COR-L47 (cell line): ENCODE measurements at regions not wholly inside any gene's neighbourhood (a gene's known extent, or its start where the extent isn't known, plus 50 kb on each side); places are given as distances from the start of the nearest gene placed in this dataset.
"Not testable (repeated sequence)": the region's sequence is repeated elsewhere in the genome, so short reads cannot be mapped to it uniquely, and the experiment has no call there.

Source experiments
- DNase-seq: peaks from one replicate; lab custom pipeline; 2025; lab: John Stamatoyannopoulos, UW

DNA sequence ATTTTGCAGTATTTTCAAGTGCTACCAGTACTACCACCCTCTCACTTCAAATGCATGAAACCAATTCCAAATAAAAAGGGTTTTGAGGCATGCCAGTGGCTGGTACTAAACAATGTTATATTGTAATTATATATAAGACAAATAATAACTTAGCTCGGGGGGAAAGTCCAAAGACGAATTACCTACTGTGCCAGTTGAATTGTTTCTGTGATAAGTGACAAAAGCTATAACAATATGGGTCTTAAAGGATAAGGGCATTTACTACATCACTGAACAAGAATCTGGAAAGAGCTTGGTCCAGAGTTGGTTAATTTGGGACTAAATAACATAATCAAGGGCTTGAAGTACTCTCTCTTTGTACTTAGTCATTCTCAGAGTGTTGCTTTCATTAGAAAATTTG lies 404.7 kb upstream of the CHAC2 start:
- no peak for DNase-seq

DNA sequence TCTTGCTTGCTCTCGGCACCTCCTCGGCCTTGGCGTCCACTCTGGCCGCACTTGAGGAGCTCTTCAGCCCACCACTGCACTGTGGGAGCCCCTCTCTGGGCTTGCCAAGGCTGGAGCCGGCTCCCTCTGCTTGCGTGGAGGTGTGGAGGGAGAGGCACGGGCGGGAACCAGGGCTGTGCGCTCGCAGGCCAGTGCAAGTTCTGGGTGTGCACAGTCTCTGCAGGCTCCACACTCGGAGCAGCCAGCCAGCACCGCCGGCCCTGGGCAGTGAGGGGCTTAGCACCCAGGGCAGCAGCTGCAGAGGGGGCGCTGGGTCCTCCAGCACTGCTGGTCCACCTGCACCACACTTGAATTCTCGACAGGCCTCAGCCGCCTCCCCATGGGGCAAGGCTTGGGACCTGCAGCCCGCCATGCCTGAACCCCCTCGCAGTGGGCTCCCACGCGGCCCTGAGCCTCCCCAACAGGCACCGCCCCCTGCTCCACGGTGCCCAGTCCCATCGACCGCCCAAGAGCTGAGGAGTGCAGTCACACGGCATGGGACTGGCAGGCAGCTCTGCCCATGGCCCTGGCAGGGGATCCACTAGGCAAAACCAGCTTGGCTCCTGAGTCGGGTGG lies 411.2 kb upstream of the CHAC2 start:
- no peak for DNase-seq

DNA sequence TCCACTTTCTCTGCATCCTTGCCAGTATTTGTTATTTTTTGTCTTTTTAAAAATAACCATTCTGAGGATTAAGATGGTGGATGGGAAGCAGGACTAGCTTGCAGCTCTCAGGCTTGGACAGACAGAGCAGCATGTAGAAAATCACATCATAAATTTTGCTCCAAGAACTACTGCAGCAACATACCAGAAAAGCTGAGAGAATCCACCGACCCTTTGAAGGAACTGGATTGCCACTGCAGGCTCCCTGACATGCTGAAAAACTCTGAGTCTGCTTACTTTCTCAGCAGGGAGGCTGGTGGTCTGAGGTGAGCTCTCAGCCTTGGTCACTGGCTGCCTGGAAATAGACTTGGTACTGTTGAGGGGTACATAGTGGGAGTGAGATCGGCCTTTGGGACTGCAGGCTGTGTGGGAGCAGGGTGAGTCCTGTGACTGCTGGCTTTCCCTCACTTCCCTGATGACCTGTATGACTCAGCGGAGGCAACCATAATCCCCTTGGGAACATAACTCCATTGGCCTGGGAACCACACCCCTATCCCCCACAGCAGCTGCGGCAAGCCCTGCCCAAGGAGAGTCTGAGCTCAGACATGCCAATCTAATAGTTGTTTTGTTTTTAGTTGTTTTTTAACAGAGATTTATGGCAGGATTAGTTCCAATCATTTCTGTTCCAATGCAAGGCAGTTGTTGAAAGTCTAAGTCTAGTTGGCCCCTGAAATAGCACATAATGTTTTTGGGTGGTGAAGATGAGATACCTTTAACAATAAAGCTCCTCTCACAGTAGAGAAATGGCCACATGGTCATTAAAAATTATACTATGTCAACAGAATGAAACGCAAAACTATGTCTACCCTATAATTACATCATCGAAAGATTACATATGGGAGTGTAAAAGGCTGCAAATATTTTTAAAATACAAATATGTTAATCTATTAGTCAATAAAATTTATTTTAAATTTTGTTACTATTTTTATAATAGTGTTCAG lies 414.2 kb upstream of the CHAC2 start:
- DNase-seq, result no peak

DNA sequence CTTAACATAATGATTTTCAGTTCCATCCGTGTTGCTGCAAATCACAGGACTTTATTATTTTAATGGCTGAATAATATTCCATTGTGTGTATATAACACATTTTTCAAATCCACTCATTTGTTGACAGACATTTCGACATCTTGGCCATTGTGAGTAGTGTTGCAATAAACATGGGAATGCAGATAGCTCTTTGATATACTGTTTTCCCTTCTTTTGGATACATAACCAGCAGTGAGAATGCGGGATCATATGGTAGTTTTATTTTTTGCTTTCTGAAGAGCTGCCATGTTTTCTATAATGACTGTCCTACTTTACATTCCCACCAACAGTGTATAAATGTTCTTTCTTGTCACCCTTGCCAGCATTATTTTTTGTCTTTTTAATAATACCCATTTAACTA lies 420.3 kb upstream of the CHAC2 start:
- DNase-seq, result no peak

DNA sequence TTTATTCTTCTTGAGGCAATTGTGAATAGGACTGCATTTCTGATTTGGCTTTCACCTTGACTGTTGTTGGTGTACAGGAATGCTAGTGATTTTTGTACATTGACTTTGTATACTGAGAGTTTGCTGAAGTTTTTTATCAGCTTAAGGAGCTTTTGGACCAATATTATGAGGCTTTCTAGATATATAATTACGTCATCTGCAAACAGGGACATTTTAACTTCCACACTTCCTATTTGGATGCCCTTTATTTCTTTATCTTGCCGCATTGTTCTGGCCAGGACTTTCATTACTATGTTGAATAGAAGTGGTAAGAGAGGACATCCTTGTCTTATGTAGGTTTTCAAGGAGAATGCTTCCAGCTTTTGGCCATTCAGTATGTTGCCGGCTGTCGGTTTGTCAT lies 425.4 kb upstream of the CHAC2 start:
- no peak for DNase-seq

DNA sequence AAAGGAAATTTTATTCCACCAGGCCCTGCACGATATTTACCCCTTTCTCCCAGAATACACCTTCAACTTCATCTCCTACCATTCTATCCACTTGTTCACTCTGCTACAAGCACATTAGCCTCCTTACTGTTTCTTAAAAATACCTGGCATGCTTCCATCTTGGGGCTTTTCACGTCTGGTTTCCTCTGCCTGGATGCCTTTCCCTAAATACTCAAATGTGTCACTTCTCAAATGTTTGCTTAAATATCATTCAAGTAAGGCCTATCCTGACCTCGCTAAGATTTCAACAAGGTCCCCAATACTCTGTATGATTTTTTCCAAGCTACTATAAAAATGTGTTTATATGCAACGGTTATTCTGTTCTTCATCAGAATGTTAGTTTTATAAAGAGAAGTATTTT lies 433.0 kb upstream of the CHAC2 start:
- no peak for DNase-seq

DNA sequence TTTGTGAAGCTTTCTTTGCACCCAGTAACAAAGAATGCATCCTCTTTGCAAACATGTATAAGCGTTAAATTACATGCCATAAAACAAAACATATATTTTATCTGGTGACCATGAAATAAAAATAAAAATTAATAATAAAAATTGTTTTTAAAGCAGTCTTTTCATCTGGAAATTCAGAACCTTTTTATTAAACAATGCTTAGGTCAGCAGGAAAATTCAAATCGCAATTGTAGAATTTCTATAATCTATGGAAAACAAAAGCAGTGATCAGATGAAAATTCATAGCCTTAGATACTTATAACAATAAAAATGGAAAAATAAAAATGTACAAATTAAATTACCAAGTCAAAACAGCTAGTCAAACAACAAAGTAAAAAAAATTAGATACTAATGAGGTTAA lies 435.9 kb upstream of the CHAC2 start:
- no peak for DNase-seq

DNA sequence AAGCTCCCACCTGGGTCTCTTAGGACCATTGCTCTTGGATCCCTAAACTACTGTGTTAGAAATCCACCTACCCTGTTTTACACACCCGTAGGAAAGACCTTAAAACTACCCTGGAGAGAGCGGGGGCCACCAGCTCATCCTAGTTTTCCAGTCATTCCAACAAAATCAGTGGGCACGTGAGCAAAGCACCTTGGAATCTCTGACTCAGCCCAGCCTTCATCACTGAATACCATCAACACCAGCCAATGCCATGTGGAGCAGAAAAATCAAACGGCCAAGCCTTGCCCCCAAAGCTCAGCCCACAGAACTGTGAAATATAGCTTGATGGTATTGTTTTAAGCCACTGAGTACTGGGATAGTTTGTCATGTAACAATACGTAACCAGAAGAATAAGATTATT lies 449.7 kb upstream of the CHAC2 start:
- no peak for DNase-seq

DNA sequence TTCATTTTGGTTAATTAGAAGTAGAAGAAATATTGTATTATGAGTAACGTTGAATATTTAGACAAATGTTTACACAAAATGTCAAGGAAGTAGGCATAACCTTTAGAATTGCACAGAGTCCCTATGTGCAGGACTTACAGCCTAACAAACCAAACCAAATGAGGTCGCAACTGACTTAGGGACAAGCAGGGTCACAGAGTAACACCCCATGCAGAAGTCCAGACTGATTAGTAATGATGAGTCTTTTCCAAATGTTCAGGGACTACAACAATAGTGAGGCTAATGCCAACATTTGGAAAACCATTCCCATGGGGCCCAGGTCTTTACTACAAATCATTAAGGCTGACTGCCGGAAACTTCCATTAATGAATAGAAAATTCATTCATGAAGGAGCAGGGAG lies 452.5 kb upstream of the CHAC2 start:
- DNase-seq, result no peak

DNA sequence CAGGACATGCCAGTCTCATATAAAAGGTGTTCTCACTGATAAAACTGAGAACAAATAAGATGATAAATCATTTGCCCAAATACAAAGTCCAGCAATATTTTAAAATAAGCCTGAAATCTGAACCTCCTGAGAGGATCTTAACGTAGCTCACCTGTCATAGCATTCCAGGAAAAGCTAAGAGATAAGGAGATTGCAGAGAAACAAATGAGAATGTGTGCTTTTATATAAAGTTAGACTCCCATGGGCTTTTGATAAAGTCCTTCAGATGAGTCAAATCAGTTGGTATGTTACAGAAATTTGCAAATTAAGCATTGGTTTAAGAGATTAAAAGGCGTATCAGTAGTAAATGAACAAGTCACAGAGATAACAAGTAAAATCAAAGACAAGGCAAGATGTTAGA lies 452.9 kb upstream of the CHAC2 start:
- no peak for DNase-seq

DNA sequence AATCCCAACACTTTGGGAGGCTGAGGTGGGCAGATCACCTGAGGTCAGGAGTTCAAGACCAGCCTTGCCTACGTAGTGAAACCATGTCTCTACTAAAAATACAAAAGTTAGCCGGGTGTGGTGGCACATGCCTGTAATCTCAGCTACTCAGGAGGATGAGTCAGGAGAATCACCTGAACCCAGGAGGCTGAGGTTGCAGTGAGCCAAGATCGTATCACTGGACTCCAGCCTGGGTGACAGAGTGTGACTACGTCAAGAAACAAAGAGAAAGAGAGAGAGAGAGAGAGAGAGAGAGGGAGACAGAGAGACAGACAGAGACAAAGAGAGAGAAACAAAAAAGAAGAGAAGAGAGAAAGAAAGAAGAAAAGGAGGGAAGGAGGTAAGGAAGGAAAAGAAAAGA lies 454.0 kb upstream of the CHAC2 start:
- not testable (repeated sequence) for DNase-seq

DNA sequence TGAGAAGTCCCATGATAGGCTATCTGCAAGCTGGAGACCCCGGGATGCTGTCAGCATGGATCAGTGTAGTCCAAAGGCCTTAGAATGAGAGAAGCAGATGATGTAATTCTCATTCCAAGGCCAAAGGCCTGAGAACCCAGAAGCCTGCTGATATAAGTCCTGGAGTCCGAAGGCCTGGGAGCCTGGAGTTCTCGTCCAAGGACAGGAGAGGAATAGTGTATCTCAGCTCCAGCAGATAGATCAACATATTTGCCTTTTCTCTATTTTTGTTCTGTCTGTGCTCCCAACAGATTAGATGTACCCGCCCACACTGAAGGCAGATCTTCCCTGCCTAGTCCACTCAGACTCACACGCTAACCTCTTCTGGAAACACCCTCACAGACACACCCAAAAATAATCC lies 454.9 kb upstream of the CHAC2 start:
- DNase-seq, result no peak

DNA sequence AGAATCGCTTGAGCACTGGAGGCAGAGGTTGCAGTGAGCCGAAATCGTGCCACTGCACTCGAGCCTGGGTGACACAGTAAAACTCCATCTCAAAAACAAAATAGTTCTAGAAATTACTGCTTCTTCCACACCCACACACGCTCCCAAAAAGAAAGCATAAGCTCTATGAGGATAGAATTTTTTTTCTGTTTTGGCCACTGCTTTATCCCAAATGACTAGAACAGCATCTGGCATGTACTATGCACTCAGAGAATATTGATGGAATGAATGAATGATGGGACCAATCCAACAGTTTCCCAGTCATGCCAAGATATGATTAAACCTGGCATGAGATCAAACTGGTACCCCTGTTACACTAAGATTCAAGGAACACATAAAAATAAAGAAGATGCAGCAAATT lies 455.4 kb upstream of the CHAC2 start:
- DNase-seq, result no peak

DNA sequence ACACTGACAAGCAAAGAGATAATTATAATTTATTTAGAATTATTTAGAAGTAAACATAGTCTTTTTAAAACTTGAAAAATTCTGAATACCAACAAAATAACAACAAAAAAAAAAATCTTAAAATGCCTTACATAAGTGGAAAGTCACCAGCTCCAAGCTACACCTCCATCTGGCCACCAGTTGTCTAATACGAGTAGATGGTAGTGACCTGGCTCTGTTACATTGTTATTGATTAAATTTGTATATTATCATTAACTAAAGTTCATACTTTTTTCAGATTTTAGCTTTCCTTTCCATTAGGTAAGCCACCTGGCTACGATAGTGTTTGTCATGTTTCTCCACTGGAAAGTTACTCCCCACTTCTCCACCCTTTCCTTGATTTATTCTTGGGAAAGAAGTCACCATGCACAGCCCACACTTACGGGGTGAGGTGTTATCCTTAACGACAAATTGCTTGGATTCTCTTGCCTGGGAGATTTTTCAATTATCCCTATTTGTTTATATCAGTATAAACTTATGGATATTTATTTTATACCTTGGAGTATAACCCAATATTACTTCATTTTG lies 464.5 kb upstream of the CHAC2 start:
- DNase-seq, result no peak

DNA sequence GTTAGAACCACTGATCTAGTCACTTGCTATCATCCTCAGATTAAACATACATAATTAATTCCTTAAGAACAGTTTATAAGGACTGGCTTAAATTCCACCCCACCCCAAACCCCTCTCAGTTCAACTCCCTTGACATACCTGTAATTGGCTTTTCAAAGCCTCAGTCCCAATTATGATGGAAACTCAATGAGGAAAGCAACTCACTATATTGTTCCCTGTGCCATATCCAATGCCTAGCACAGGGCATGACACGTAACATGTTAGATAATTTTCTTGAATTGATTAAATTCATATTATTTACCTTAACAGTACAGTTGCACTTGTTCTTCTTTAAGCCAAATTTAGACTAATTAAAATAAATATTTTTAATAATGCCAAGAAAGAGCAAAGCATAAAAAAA lies 465.1 kb upstream of the CHAC2 start:
- DNase-seq, result no peak

DNA sequence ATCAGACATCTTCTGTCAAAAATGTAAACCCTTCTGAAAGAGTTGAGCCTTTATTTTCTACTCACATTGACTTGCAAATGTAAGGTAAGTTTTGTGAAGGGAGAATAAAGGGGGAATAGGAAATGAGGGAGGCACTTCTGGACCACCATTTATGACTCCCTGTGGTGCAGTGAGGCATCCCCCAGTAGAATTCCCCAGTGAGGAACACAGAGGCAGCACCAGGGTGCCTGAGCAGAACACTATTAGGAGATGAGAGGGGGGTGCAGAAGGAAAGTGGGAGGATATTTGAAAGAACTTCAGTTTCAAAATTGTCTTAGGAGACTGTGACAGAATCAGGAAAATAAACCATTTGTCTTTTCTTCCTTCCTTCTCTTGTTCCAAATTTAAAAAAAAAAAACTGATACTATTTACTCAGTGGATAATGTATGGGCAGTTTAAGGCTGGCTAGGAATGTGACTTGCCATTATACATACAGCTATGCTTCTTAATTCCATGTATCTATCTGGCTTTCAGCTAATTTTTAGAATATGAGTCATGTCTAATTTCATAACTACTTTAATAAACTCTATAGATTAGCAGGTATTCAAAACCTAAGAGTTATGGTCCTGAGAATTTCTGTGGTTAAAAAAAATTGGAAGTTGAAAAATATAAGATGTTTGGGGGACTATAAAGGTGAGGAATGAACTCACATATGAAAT lies 478.1 kb upstream of the CHAC2 start:
- DNase-seq, result no peak

DNA sequence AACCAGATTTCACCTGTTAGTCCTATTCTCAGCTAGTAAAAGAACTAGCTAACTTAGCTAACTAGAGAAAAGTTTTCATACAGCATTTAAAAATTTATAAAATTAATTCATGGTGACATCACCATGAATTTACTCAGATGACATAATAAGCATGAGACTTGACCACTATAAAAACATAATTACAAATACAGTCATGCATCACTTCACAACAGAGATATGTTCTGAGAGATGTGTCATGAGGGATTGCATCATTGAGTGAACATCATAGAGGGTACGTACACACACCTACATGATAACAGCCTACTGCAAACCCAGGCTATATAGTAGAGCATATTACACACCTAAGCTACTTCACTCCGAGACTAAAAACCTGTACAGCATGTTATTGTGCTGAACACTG lies 481.3 kb upstream of the CHAC2 start:
- DNase-seq, result no peak

DNA sequence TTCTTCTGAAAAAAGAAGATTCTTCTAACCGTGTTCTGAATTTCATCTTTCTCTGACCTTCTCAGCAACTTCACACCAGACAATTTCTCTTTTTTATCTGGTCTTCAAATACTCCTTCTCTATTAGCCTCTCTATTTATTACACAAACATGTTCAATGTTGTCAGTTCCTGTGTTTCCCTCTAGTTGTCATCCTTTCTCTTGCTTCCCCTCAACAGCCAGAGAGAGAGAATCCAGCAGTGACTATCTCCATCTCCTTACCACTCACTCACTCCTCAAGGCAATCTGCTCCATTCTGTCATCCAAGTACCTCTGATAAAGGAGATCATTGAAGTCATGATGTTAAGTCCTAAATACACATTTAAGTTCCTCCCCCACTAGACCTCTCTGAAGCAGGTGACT lies 491.9 kb upstream of the CHAC2 start:
- DNase-seq, result no peak

DNA sequence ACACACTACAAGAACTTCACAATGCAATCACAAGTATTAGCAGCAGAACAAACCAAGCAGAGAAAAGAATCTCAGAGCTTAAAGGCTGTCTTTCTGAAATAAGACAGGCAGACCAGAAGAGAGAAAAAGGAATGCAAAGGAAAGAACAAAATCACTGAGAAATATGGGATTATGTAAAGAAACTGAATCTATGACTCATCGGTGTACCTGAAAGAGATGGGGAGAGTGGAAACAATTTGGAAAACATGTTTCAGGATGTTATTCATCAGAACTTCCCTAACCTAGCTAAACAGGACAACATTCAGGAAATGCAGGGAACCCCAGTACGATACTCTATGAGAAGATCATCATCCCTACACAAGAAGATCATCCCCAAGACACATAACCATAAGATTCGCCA lies 499.0 kb upstream of the CHAC2 start:
- DNase-seq, result no peak

DNA sequence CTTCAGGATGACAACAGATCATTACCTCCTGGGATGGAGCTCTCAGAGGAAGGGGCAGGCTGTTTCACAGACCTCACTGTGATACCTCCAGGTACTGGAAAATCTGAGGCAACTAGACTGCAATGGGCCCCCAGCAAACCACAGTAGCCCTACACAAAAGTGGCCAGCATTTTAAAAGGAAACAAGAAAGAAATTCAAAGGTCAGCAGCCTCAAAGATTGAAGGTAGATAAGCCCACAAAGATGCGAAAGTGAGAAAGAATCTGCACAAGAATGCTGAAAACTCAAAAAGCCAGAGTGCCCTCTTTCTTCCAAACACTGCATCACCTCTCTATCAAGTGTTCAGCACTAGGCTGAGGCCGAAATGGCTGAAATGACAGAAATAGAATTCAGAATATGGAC lies 499.5 kb upstream of the CHAC2 start:
- DNase-seq, result no peak

DNA sequence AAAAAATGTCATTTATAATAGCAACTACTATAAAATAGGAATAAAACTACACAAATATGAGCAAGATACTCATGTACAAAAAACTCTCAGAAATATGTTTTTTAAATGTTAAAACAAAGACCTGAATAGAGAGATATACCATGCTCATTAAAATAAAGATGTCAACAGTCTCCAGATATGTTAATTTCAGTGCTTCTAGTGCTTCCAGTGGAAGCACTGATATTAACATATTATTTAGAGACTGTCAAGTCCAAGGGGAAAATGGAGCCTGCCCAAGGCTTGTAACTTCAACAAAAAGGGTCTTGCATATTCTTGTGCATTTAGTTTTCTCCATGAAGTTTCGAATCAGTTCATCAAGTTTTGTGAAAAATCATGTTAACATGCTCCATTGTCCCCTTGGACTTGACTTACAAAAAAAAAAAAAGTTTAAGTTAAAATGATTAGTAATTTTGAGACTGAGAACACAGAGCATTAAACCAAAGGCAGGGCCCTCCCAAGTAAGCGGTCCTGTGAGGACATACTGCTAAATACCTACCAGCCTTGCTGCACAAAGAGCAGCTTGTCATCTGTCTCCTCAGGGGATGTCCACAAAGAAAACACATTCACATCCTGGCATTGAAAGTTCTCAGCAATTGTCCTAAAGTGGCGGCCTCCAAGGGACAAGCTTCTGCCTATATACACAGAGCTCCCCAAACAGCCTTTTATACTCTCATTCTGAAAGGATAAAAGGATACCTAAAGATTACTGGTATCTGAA lies 501.9 kb upstream of the CHAC2 start:
- no peak for DNase-seq

DNA sequence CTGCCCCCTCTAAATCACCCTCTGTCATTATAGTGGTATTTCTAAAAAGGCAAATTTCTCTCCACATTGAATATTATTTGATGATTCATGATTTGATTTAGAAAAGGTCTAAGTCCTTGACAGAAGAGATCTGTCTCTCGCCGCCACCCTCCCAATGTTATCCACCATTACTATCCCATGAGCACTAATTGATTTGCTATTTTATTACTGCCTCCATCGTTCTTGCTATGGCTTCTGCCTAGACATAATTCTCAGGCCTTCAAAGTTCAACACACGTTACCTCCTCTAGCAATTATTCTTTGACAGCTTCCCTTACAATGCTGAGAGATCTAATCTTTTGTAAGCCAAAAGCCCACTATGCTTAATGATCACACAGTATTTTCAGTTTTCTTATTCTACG lies 507.0 kb upstream of the CHAC2 start:
- DNase-seq, result no peak
